DMS53 treated with DMSO at 0.1 percent for 48 hours (cell line): ENCODE measurements at regions not wholly inside any gene's neighbourhood (a gene's known extent, or its start where the extent isn't known, plus 50 kb on each side); places are given as distances from the start of the nearest gene placed in this dataset.
"Not testable (repeated sequence)": the region's sequence is repeated elsewhere in the genome, so short reads cannot be mapped to it uniquely, and the experiment has no call there.

ENCODE experiments used
- DNase-seq: peaks from one replicate; lab custom pipeline; 2025; ENCODE audit not compliant: unreplicated experiment; lab: John Stamatoyannopoulos, UW

DNA sequence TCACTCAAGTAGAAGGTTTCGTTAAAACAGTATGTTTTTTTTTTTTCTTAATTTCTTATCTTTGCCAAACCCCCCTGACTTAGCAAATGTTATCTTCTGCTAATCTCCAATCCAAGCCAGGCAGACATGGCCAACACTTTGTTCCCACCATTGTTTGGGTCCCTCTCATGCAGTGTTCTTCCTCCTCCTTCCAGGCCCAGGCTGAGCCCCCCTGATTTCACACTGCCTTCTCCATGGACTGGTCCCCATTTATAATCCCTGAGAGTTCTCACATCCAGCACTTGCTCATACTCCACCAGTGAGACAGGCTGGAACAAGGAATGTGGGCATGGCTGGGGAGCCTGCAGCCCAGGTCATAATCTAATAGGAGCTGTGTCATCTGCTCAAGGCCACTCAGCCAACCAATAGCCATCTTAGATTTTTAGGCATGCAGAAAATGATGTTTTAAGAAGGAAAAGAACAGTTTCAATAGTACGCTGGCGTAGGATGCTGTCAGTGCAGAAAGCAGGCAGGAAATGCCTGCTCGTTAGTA lies 238.4 kb upstream of the CCDC196 start:
- DNase-seq, result no peak

DNA sequence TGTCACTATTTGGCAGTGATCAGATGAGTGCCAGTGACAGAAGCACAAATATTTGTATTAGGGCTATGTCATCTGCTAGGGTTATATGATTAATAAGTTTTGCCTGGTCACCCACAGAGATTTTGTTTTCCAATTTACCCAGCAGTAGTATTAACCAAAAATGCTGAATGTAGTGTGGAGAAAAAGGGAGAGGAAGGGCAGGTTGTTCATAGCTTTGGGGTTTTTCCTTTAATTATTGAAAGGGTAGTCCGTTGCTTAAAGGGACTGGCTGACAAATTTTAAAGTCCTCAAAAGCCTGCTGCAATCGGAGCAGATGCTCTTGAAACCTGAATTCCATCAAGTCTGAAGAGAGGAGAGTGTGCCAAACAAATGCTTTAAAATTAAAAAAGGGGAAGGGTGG lies 237.9 kb upstream of the CCDC196 start:
- DNase-seq, result no peak

DNA sequence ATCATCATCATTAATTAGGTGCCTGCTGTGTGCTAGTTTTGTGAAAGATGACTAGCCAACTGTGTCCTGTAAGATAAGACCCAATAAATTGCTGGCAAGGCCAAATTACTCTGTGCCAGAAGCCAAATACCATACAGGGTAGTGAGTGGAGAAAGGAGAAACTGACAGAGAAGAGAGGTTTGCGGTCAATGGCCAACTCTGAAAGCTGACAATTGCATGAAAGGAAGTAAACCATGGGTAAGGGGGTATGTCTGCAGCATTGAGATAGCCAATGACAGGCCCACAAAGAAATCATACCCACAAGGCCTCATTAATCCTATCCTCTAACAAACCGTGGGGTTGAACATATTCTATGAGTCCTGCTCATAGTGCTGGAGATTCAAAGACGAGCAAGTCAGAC lies 236.6 kb upstream of the CCDC196 start:
- DNase-seq, result no peak

DNA sequence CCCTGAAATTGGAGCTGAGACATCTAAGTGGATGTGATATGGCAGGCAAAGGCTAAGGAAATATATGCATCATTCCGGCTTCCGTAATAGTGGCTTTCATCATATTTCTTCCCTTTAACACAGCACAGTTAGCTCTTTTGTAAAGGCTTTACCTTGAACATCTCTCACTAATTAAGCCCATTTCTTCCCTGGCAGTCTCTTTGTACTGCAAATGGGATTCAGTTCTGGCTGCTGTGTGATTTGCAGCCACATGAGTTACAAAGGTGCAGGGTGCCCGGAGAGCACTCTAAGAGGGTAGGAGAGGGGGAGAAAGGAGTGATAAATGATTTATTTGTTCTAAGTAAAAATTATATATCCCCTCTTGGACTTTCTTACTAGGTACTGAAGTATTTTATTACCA lies 232.1 kb upstream of the CCDC196 start:
- DNase-seq, result no peak

DNA sequence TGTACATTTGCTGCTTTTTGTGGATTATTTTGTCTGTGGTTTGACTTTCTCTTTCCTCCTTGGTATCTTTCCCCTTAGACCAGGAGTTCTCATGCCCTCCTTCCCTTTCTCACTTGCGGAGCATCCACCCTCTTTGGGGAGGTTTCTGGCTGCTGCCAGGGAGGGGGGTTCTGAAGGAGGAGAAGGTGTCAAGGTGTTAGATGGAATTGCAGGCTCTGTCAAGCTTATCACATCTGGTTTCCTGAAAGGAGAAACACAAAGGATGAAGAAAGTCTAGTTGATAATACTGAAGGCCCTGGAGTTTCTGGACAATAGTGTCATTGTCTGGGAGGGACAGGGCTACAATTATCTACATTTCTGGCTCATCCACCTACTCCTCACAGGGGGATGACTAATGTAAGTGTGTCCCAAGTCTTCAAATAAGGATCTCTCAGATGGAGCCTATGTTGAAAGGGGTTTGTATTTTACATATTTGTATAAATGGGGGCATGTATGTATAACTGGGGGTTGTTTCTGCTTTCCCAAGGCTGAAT lies 217.3 kb upstream of the CCDC196 start:
- DNase-seq, result no peak

DNA sequence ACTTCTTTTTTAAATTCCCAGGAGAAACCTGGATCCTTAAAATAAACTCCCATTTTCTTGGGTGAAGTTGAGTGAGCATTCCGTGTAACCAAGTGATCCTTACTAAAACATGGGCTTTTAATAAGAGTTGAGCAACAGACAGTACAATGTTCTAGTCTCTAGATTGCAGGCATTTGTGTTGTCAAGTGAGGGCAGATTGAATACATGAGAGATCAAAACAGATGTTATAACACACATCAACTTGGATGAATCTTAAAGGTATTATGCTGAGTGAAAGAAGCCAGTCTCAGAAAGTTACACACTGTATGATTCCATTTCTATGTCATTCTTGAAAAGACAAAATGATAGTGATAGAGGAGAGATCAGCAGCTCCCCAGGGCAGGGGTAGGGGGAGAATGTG lies 213.9 kb upstream of the CCDC196 start:
- no peak for DNase-seq

DNA sequence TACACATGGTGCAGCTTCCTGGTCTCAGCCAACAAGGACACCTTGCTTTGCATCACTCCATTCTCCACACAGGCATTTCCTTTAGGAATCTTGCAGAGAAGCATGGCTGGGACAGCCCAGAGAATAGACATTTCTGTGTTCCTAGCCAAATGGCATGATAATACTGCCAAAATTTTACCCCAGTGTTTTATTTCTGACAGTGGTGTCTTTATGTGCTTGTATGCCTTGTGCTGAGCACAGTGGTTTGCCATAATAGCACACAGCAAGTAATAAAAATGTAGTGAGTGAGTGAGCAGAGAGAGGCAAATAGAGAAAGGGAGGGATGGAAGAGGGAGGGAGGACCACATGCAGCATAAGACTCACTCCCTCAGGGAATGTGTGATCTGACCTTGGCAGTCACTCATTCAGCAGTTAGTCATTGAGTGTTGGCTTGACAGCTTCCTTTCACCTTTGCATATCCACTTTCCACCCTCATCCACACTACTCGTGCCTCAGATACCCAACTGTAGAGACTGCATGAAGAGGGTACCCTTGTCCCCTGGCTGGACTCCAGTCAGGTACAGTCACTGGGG lies 212.8 kb upstream of the CCDC196 start:
- no peak for DNase-seq

DNA sequence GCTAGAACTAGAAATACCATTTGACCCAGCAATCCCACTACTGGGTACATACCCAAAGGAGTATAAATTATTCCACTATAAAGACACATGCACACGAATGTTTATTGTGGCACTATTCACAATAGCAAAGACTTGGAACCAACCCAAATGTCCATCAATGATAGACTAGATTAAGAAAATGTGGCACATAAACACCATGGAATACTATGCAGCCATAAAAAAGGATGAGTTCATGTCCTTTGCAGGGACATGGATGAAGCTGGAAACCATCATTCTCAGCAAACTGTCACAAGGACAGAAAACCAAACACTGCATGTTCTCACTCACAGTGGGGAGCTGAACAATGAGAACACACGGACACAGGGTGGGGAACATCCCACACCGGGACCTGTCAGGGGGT lies 207.8 kb upstream of the CCDC196 start:
- DNase-seq, result not testable (repeated sequence)

DNA sequence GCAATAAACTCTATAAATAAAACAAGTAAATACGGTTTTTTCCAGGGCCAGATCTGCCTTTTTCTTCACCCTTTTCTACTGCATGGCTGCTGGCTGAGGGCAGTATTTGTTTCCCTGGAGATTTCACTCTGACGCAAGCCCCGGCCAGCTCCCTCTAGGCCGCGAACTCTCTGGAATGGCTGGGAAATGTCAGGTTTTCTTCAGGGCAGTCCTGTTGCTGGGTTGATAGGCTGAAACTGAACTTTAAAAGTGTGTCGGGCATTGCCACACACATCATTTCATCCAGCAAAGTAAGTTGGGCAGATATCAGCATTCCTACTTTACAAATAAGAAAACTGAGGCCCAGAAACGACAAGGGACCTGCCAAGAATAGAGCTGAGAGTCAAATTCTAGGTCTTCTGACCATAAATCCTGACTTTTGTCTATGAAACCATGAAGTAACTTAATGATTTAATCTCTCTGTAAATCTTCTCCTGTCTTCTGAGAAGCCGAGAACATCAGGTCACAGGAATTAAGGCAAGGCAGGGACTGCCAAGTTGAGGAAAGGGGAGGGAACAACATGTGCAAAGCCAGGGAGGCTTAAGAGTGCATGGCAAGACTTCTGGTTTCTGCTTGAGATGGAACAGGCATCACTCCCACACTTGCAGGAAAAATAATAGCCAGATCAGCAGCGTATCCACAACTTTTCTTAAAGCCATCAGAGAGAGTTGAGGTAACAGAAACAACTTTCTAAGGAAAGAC lies 205.0 kb upstream of the CCDC196 start:
- DNase-seq, result no peak

DNA sequence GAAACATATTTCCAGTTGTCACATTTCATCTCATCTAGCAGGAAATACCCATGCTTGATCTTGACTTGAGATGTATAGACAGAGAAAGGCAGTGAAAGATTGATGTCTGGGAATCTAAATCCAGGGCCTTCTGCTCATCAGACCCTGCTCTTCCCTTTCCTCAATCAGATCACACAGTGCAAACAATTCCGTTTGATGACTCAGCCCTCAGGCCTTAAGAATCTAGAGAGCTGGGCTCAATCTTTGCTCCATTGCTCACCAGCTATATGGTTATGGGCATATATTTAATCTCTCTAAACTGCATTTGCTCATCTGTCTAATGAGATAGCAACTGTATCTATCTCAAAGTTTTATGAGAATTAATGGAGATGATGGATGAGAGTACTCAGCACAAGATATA lies 201.8 kb upstream of the CCDC196 start:
- DNase-seq, result peak; percentile 25

DNA sequence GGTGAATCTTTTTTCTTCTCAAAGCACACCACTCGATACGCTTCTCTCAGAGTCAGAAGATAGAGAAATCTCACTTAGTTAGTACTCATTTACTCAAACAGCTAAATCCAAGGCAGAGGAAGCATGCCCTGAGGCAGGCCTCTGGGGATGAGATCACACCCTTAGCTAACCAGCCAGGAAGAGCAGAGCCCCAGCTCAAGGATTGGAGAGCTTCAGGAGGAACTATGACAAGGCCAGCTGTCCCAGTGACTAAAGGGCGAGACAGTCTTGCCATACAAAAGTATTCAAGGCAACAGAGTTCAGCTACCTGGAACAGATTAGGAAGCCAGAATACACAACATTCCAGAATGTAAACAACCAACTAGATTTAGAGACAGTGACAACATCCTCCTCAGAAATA lies 197.7 kb upstream of the CCDC196 start:
- no peak for DNase-seq

DNA sequence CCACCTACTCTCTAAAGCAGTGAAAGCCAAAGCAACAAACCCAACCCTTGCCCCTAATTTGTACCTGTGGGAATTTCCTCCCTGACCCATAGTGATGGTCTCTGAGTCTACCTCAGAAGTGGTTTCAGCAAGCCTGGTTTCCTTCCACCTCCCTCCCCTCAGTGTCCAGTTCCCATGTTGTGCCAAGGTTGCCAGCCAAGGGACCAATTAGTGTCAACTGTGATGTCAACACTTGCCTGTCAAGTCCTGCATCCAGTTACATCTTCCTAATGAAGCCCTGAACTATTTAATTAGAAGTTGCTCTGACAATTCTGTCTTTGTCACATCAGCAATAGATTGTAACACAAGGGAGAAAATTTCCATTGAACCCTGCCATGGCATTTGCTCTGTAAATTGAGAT lies 194.4 kb upstream of the CCDC196 start:
- DNase-seq, result no peak

DNA sequence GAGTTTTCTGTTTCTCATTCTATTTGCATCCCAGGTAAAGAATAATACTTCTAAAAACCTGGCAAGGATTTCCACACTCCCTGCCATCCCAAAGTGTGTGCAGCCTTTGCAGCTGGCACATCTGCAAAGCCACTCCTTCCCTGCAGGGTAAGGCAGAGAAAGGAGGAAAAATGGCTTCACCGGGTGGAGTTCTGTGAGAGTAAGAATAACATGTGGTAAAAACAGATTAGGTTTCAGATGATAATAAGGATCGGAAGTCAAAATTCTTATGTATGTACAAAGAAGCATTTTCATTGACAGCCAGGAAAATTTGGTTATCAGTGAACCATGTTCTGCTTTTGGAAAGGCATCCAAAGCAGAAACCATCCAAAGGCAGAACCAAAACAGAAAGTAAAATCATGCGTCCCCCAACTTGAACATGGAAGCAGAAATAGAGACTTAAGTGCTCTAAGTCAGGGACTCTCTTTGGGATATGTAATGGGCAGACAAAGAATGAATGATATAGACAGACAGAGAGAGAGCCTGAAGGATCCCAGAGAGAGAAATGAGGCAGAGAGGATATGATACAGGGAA lies 192.6 kb upstream of the CCDC196 start:
- no peak for DNase-seq

DNA sequence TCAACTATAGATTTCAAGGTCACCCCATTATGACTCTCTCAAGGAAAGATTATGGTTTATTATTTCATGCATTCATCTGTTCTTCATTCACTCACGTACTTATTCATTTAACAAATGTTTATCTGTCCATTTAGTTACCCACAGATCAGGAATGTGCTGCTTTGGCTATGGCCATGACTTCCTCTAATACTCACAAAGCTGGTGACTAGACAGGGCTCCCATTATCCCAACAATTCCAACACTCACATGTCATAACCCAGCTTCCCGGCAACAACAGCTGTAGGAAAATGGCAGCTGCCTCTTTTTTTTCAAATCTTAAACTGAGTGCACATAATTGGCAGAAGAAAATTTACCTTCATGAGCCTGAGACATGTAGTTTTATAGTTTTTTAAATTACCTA lies 190.8 kb upstream of the CCDC196 start:
- DNase-seq, result no peak

DNA sequence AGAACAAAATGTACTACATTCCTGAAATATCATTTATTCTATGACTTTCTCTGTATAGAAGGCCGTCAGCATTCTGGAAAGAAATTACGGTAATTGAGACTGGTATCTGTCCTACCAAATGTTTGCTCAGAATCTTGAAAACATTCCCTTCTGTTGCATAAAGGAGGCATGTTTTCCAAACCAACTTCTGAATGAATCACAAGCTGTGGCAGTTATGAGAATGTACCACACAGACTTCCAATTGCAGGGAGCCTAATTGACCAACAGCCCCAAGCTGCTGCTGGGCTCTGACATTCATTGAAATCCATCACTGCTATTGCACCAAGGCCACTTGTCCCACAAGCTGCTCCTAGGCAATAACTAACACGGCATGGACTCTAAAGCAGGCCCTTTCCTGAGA lies 185.3 kb upstream of the CCDC196 start:
- no peak for DNase-seq

DNA sequence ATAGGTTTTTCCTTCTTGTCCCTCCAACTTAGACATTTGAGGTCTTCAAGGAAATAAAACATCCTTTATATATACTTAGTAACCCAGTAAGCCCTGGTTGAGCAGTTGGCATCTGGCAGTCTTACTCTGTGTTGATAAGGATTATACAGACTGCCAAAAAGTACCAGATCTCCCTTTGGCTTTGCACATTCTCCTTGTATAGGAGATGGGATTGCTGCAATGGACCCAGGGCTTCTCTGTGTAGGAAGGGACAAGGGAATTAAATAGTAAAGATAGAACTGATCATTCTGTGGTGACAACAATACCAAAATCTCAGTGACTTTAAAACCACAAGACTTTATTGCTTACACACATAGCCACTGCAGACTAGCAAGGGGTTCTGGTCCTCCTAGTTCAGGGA lies 180.1 kb upstream of the CCDC196 start:
- DNase-seq, result no peak

DNA sequence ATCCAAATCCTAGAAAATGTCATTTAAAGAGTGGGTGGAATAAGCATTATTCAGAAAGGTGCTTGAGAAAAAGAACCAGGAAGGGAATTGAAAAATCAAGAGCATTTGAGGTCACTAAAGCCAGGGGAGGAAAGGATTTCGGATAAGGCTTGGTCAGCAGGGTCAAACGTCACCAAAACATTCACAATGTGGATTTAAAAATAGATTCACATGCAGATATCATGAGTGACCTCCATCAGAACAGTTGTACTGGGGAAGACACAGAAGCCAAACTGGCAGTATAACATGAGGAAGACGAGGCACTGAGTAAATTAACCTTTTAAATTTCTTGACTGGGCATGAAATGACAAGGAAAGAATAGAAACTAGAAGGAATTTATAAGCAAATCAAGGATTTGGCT lies 175.1 kb upstream of the CCDC196 start:
- DNase-seq, result no peak

DNA sequence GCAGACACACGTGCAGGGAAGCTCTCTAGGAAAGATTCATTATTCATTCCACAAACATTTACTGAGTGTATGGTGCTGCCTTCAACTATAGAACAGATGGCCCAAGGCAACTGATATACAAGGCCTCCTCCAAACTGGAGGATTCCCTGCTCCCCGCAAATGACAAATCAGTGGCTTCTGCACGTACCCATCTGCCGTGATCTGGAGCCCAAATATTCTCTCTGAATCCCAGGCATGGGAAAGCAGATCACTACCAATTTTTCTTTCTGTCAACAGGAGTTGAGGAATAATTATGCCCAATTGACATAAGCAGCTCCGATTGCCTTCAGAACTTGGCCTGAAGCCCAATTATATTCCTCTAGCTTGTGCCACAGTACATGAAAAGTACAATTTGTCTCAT lies 174.2 kb upstream of the CCDC196 start:
- DNase-seq, result no peak

DNA sequence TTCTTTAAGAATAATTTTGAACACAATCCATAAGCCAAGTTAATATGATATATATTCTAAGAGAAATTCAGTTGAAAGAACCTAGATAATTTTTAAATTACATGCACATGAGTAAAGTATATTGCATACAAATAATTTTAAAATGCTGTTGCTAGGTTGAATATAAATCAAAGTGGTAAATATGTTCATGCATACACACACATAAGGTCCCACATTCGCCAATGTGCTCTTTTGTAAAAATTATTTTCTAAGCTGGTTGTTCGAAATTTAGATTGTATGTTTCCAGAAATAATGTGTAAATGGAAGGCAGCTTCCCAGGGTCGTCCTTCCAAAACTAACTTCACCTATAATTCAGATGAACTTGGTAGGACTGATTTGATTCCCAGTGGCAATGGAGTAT lies 173.7 kb upstream of the CCDC196 start:
- DNase-seq, result no peak

DNA sequence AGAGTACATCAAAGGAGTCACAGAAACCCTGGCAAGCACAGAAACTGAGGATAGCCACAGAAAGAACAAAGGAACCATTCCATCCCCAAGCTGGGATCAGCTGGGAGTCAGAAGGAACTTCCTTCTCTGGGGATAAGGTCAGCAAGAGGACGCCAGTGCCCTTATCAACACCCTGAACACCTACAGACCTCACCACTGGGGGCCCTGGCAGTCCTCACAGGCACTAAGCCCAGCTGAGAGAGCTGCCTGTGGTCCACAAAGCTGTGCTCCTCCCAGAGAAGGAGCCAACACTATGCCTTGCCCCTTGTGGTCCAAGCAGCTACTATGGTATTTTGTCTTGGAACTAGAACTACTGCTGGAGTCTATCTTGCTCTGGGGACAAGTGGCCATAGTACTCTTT lies 171.1 kb upstream of the CCDC196 start:
- DNase-seq, result no peak

DNA sequence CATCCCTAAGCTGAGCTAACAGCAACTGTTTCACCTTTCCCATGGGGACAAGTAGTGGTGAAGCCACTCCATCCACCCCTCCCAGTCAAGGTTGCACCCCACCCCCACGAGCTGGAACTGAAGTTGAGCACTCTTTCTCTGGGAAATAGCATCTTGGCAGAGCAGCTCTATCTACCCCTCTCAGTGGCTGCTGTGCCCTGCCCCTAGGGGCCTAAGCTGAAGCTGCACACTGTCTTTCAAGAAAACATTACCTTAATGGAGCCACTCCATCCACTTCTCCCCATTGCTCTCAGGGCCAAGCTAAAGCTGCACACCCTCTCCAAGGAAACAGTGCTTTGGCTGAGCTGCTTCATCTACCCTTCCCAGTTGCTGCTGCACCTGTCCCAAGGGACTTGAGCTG lies 170.6 kb upstream of the CCDC196 start:
- no peak for DNase-seq

DNA sequence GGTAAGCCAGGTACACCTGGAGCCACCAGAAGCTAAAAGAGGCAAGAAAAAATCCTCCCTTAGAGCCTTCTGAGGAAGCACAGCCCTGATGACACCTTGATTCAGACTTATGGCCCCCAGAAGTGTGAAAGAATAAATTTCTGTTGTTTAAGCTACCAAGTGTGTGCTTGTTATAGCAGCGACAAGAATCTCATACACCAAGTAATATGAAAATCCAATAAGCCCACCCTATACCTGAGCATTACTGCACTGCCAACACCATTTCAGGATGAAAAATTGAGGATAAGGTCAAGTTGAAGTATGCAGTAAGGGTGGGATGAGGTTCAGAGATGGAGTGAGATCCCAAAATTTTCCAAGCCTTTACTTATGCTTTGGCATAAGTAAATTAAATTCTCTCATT lies 163.6 kb upstream of the CCDC196 start:
- DNase-seq, result no peak
